ENCODE measurements at regions not wholly inside any gene's neighbourhood (a gene's known extent, or its start where the extent isn't known, plus 50 kb on each side); places are given as distances from the start of the nearest gene placed in this dataset.

GRCh38 chr10:2744547-2745200 is 322.7 kb upstream of the PFKP start:
- in situ Hi-C loops (cut with HindIII; ENCODE audit: low pct_ligation_motif_present, low pct_unique_long_range_greater_than_20kb, low sequenced_read_pairs): no loop called here
- DNase-seq: no peak

GRCh38 chr10:2734603-2735002 is 332.7 kb upstream of the PFKP start:
- no peak for DNase-seq
- in situ Hi-C loops (cut with HindIII; ENCODE audit: low pct_ligation_motif_present, low pct_unique_long_range_greater_than_20kb, low sequenced_read_pairs): no loop called here

GRCh38 chr10:2733278-2733963 is 333.9 kb upstream of the PFKP start:
- in situ Hi-C loops (cut with HindIII; ENCODE audit: low pct_ligation_motif_present, low pct_unique_long_range_greater_than_20kb, low sequenced_read_pairs): no loop called here
- DNase-seq: no peak

- in situ Hi-C loops (cut with HindIII; ENCODE audit: low pct_ligation_motif_present, low pct_unique_long_range_greater_than_20kb, low sequenced_read_pairs): no loop called here
- DNase-seq: no peak
Observed at GRCh38 chr10:2731940-2732339, 335.4 kb upstream of the PFKP start.

- in situ Hi-C loops (cut with HindIII; ENCODE audit: low pct_ligation_motif_present, low pct_unique_long_range_greater_than_20kb, low sequenced_read_pairs): no loop called here
- no peak for DNase-seq
Observed at GRCh38 chr10:2729197-2729596, 338.2 kb upstream of the PFKP start.

GRCh38 chr10:2728087-2728486 is 339.3 kb upstream of the PFKP start:
- DNase-seq: no peak
- in situ Hi-C loops (cut with HindIII; ENCODE audit: low pct_ligation_motif_present, low pct_unique_long_range_greater_than_20kb, low sequenced_read_pairs): no loop called here

GRCh38 chr10:2716596-2716995 is 350.8 kb upstream of the PFKP start:
- in situ Hi-C loops (cut with HindIII; ENCODE audit: low pct_ligation_motif_present, low pct_unique_long_range_greater_than_20kb, low sequenced_read_pairs): no loop called here
- DNase-seq: no peak

GRCh38 chr10:2714597-2714996 is 352.8 kb upstream of the PFKP start:
- in situ Hi-C loops (cut with HindIII; ENCODE audit: low pct_ligation_motif_present, low pct_unique_long_range_greater_than_20kb, low sequenced_read_pairs): no loop called here
- DNase-seq: no peak

GRCh38 chr10:2703953-2704352 is 363.4 kb upstream of the PFKP start:
- in situ Hi-C loops (cut with HindIII; ENCODE audit: low pct_ligation_motif_present, low pct_unique_long_range_greater_than_20kb, low sequenced_read_pairs): no loop called here
- DNase-seq: no peak

- in situ Hi-C loops (cut with HindIII; ENCODE audit: low pct_ligation_motif_present, low pct_unique_long_range_greater_than_20kb, low sequenced_read_pairs): no loop called here
- DNase-seq: no peak
Observed at GRCh38 chr10:2701802-2702201, 365.5 kb upstream of the PFKP start.

- in situ Hi-C loops (cut with HindIII; ENCODE audit: low pct_ligation_motif_present, low pct_unique_long_range_greater_than_20kb, low sequenced_read_pairs): no loop called here
Observed at GRCh38 chr10:2700626-2701305, 366.6 kb upstream of the PFKP start.

GRCh38 chr10:2688958-2689357 is 378.4 kb upstream of the PFKP start:
- in situ Hi-C loops (cut with HindIII; ENCODE audit: low pct_ligation_motif_present, low pct_unique_long_range_greater_than_20kb, low sequenced_read_pairs): no loop called here
- DNase-seq: no peak

More at GRCh38 chr10:2700626-2701305, 366.6 kb upstream of the PFKP start:
- DNase-seq: no peak

- DNase-seq: no peak
- in situ Hi-C loops (cut with HindIII; ENCODE audit: low pct_ligation_motif_present, low pct_unique_long_range_greater_than_20kb, low sequenced_read_pairs): no loop called here
Observed at GRCh38 chr10:2686691-2687090, 380.7 kb upstream of the PFKP start.

GRCh38 chr10:2682491-2682890 is 384.9 kb upstream of the PFKP start:
- DNase-seq: no peak
- in situ Hi-C loops (cut with HindIII; ENCODE audit: low pct_ligation_motif_present, low pct_unique_long_range_greater_than_20kb, low sequenced_read_pairs): no loop called here

- in situ Hi-C loops (cut with HindIII; ENCODE audit: low pct_ligation_motif_present, low pct_unique_long_range_greater_than_20kb, low sequenced_read_pairs): no loop called here
- DNase-seq: no peak
Observed at GRCh38 chr10:2681891-2682290, 385.5 kb upstream of the PFKP start.

- in situ Hi-C loops (cut with HindIII; ENCODE audit: low pct_ligation_motif_present, low pct_unique_long_range_greater_than_20kb, low sequenced_read_pairs): no loop called here
- no peak for DNase-seq
Observed at GRCh38 chr10:2680821-2681220, 386.5 kb upstream of the PFKP start.

GRCh38 chr10:2679646-2680045 is 387.7 kb upstream of the PFKP start:
- no peak for DNase-seq
- in situ Hi-C loops (cut with HindIII; ENCODE audit: low pct_ligation_motif_present, low pct_unique_long_range_greater_than_20kb, low sequenced_read_pairs): no loop called here

- no peak for DNase-seq
- in situ Hi-C loops (cut with HindIII; ENCODE audit: low pct_ligation_motif_present, low pct_unique_long_range_greater_than_20kb, low sequenced_read_pairs): no loop called here
Observed at GRCh38 chr10:2676455-2676854, 390.9 kb upstream of the PFKP start.

- DNase-seq: no peak
- in situ Hi-C loops (cut with HindIII; ENCODE audit: low pct_ligation_motif_present, low pct_unique_long_range_greater_than_20kb, low sequenced_read_pairs): no loop called here
Observed at GRCh38 chr10:2674451-2674850, 392.9 kb upstream of the PFKP start.

GRCh38 chr10:2670864-2671263 is 396.5 kb upstream of the PFKP start:
- no peak for DNase-seq
- in situ Hi-C loops (cut with HindIII; ENCODE audit: low pct_ligation_motif_present, low pct_unique_long_range_greater_than_20kb, low sequenced_read_pairs): no loop called here
